ENCODE measurements at regions not wholly inside any gene's neighbourhood (a gene's known extent, or its start where the extent isn't known, plus 50 kb on each side); places are given as distances from the start of the nearest gene placed in this dataset.

DNA sequence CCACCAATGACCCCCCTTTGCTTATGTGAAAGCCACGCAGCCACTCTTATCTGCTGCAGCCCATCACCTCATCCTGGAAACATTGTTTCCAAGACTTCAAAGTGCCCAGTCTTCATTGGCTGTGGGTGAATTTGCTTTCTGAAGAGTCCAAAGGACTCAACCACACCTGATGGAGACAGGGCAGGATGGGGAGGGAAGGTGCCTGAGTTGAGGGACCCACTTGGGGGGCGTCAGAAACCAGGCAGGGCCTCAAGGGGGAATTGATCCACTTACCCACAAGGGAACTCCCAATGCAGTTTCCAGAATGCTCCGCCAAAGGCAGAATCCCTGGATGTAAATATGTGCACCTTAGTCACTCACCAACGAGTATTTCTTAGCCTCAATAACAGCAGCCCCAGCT is 147.9 kb upstream of the ATP2B2 start:
- Histone ChIP-seq H3K9ac (ENCODE audit: control insufficient read depth, extremely low read depth, insufficient read depth, low read length) (no peak overlapping the region), H3K9me1 (ENCODE audit: control insufficient read depth, extremely low read depth, insufficient read depth, low read length) (no peaks in the 10 kb centered on the region), H3K4me1 (ENCODE audit: control insufficient read depth, extremely low read depth, insufficient read depth, low read length) (no peaks in the 10 kb centered on the region), H3K9me3 (ENCODE audit: control insufficient read depth, low read depth, low read length) (no peaks in the 10 kb centered on the region), H3K27me3 (ENCODE audit: control insufficient read depth, extremely low read depth, insufficient read depth, low read length) (peaks cover 20% of the 10 kb centered on the region), H4K20me1 (ENCODE audit: control insufficient read depth, extremely low read depth, insufficient read depth, low read length) (no peaks in the 10 kb centered on the region), H3K4me2 (ENCODE audit: control insufficient read depth, extremely low read depth, insufficient read depth, low read depth, low read length) (no peak overlapping the region), H3K36me3 (ENCODE audit: control insufficient read depth in 2 of 2, extremely low read depth in 1 of 2, insufficient read depth in 2 of 2, low read length in 2 of 2) (no peaks in the 10 kb centered on the region), H3K27ac (ENCODE audit: control insufficient read depth, insufficient read depth, low read length) (no peak overlapping the region), H3K4me3 (ENCODE audit: control insufficient read depth in 2 of 3, extremely low read depth in 1 of 3, insufficient read depth in 2 of 3, low read depth in 1 of 3, low read length in 3 of 3) (no peak overlapping the region), H2AFZ (ENCODE audit: control insufficient read depth, low read length) (no peak overlapping the region), H3K79me2 (ENCODE audit: control insufficient read depth, insufficient read depth, low read length) (no peaks in the 10 kb centered on the region)
- TF ChIP-seq, protein P1, sequence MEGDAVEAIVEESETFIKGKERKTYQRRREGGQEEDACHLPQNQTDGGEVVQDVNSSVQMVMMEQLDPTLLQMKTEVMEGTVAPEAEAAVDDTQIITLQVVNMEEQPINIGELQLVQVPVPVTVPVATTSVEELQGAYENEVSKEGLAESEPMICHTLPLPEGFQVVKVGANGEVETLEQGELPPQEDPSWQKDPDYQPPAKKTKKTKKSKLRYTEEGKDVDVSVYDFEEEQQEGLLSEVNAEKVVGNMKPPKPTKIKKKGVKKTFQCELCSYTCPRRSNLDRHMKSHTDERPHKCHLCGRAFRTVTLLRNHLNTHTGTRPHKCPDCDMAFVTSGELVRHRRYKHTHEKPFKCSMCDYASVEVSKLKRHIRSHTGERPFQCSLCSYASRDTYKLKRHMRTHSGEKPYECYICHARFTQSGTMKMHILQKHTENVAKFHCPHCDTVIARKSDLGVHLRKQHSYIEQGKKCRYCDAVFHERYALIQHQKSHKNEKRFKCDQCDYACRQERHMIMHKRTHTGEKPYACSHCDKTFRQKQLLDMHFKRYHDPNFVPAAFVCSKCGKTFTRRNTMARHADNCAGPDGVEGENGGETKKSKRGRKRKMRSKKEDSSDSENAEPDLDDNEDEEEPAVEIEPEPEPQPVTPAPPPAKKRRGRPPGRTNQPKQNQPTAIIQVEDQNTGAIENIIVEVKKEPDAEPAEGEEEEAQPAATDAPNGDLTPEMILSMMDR (optimal IDR thresholded peaks at IDR 0.05 in 1 of 3, IDR thresholded peaks at IDR 0.05 in 1 of 3, conservative IDR thresholded peaks at IDR 0.05 in 1 of 3; ENCODE audit: extremely low read depth in 1 of 3, insufficient read depth in 2 of 3, low read length in 3 of 3): no peak
- no peak for FAIRE-seq
- dilution Hi-C loops (cut with MboI; ENCODE audit: extremely low pct_ligation_motif_present, low sequenced_read_pairs): no loop called here
- DNase-seq (ENCODE audit: low read depth, low spot score): no peak

DNA sequence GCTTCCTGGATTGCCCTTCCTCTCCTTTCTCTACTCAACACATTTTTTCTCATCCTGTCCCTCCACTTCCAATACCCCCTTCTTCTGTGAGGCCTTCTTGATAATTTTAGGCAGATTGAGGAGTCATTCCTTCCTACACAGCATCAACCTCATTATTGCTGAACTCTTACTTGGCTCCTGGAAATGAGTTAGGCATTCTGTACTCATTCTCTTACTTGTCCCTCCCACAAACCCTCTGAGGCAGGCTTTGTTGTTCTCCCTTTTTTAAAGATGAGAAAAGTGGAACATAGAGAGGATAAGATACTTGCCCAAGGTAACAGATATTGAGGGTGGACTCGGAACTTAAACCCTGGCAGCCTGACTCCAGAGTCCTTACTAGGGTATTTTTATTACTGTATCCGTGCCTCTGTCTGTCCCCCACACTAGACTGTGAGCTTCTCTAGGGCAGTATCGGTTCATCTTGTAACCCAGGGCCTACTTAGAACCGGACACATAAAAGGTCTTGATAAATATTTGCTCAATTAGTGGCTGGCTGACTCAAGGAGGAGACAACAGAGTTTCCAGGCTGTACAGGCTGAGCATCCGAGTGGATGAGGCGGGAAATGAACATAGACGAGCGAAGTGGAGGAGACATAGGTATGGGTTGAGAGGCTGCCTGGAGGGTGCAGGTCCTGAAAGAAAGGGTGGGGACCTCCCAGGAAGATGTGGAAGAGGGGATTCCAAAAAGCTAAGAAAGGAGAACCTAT is 148.7 kb upstream of the ATP2B2 start:
- FAIRE-seq: no peak
- dilution Hi-C loops (cut with MboI; ENCODE audit: extremely low pct_ligation_motif_present, low sequenced_read_pairs): no loop called here

More for the DNA sequence above, 148.7 kb upstream of the ATP2B2 start:
- no peaks in the 10 kb centered on the region for H3K9me1 ChIP-seq (ENCODE audit: control insufficient read depth, extremely low read depth, insufficient read depth, low read length)
- H3K79me2 ChIP-seq (ENCODE audit: control insufficient read depth, insufficient read depth, low read length): no peaks in the 10 kb centered on the region
- H3K4me1 ChIP-seq (ENCODE audit: control insufficient read depth, extremely low read depth, insufficient read depth, low read length): no peaks in the 10 kb centered on the region
- TF ChIP-seq EZH2 (IDR thresholded peaks at IDR 0.05; ENCODE audit: low read length): no peak
- TF ChIP-seq, protein P1 (optimal IDR thresholded peaks at IDR 0.05 in 1 of 3, IDR thresholded peaks at IDR 0.05 in 1 of 3, conservative IDR thresholded peaks at IDR 0.05 in 1 of 3; ENCODE audit: extremely low read depth in 1 of 3, insufficient read depth in 2 of 3, low read length in 3 of 3): no peak
- H3K36me3 ChIP-seq (ENCODE audit: control insufficient read depth in 2 of 2, extremely low read depth in 1 of 2, insufficient read depth in 2 of 2, low read length in 2 of 2): no peaks in the 10 kb centered on the region
- no peak overlapping the region for H3K27ac ChIP-seq (ENCODE audit: control insufficient read depth, insufficient read depth, low read length)
- H3K9ac ChIP-seq (ENCODE audit: control insufficient read depth, extremely low read depth, insufficient read depth, low read length): no peak overlapping the region
- H3K9me3 ChIP-seq (ENCODE audit: control insufficient read depth, low read depth, low read length): no peaks in the 10 kb centered on the region
- no peak overlapping the region for H3K4me2 ChIP-seq (ENCODE audit: control insufficient read depth, extremely low read depth, insufficient read depth, low read depth, low read length)
- no peaks in the 10 kb centered on the region for H4K20me1 ChIP-seq (ENCODE audit: control insufficient read depth, extremely low read depth, insufficient read depth, low read length)
- peaks cover 20% of the 10 kb centered on the region for H3K27me3 ChIP-seq (ENCODE audit: control insufficient read depth, extremely low read depth, insufficient read depth, low read length)
- no peak overlapping the region for H2AFZ ChIP-seq (ENCODE audit: control insufficient read depth, low read length)
- DNase-seq (ENCODE audit: low read depth, low spot score): no peak
- H3K4me3 ChIP-seq (ENCODE audit: control insufficient read depth in 2 of 3, extremely low read depth in 1 of 3, insufficient read depth in 2 of 3, low read depth in 1 of 3, low read length in 3 of 3): no peak overlapping the region

Measured in keratinocyte (primary cell).